ENCODE measurements at regions not wholly inside any gene's neighbourhood (a gene's known extent, or its start where the extent isn't known, plus 50 kb on each side); places are given as distances from the start of the nearest gene placed in this dataset.

- no peak for TF ChIP-seq CTCF (IDR thresholded peaks at IDR 0.05)
- no peak for TF ChIP-seq POLR2A (IDR thresholded peaks at IDR 0.05)
Observed at GRCh38 chr2:13332060-13332459, 615.3 kb downstream of the TRIB2 start.

Measured in testis (tissue), 2 donors.